IMR-90 (cell line): ENCODE measurements at regions not wholly inside any gene's neighbourhood (a gene's known extent, or its start where the extent isn't known, plus 50 kb on each side); places are given as distances from the start of the nearest gene placed in this dataset.

ENCODE experiments used
- ATAC-seq: fragments of 200-7000 bp; cut with Tn5 transposase; 2 replicates; pipeline ENCODE4 v1.9.1; 2020; ENCODE audit warnings: low read depth, mild to moderate bottlenecking, moderate library complexity
- BruUV-seq: library from RNA; stranded (reverse); fragments of 400-500 nt; replicated peaks from 2 replicates; lab custom pipeline; 2021; lab: Mats Ljungman, UMichigan
- CTCF ChIA-PET: fragments of 300-600 bp; formaldehyde crosslinking; extraction: SDS; loops from one replicate; lab custom pipeline; 2021; ENCODE audit warnings: antibody characterized with exemption; lab: Yijun Ruan, JAX
- POLR2A ChIA-PET: fragments of 300-600 bp; sonication (Branson Sonifier 250); formaldehyde crosslinking; loops from one replicate; lab custom pipeline; 2022; ENCODE audit warnings: antibody characterized with exemption; ENCODE audit not compliant: unreplicated experiment; lab: Charles Lee
- DNase-seq: peaks from one replicate; pipeline ENCODE4 v3.0.0; 2013
- H2AFZ ChIP-seq: replicated peaks from 2 replicates; pipeline ENCODE3; 2013; ENCODE audit warnings: low read length, mild to moderate bottlenecking; ENCODE audit not compliant: poor library complexity
- H2AK5ac ChIP-seq: 2 replicates; pipeline ENCODE4 v1.6.1; 2013; ENCODE audit warnings: low read depth, low read length, inconsistent platforms
- H2AK9ac ChIP-seq: replicated peaks from 2 replicates; pipeline ENCODE3; 2013; ENCODE audit warnings: mild to moderate bottlenecking, low read depth, low read length, moderate library complexity; ENCODE audit not compliant: poor library complexity
- H2BK120ac ChIP-seq: 2 replicates; pipeline ENCODE4 v1.6.1; 2013; ENCODE audit warnings: low read depth, low read length, inconsistent platforms
- H2BK15ac ChIP-seq: 3 replicates; pipeline ENCODE4 v1.6.1; 2013; ENCODE audit warnings: low read depth, low read length, inconsistent platforms
- H2BK20ac ChIP-seq: 2 replicates; pipeline ENCODE4 v1.6.1; 2013; ENCODE audit warnings: low read depth, mild to moderate bottlenecking, inconsistent platforms, low read length, moderate library complexity
- H2BK5ac ChIP-seq: 2 replicates; pipeline ENCODE4 v1.6.1; 2013; ENCODE audit warnings: mild to moderate bottlenecking, low read depth, low read length, inconsistent platforms; ENCODE audit not compliant: poor library complexity, severe bottlenecking
- H3K14ac ChIP-seq: replicated peaks from 2 replicates; pipeline ENCODE4 v1.6.1; 2013; ENCODE audit warnings: low read depth, low read length, inconsistent platforms
- H3K18ac ChIP-seq: 2 replicates; pipeline ENCODE4 v1.6.1; 2013; ENCODE audit warnings: low read depth, low read length, control low read depth
- H3K23ac ChIP-seq: 2 replicates; pipeline ENCODE4 v1.6.1; 2013; ENCODE audit warnings: low read depth, low read length, inconsistent platforms
- H3K27ac ChIP-seq: 2 replicates; pipeline ENCODE4 v1.5.1; 2013; ENCODE audit warnings: mild to moderate bottlenecking, control low read depth, low read length; ENCODE audit not compliant: insufficient read depth
- H3K27me3 ChIP-seq: 2 replicates; pipeline ENCODE4 v1.6.1; 2013; ENCODE audit warnings: low read length; ENCODE audit not compliant: control insufficient read depth, insufficient read depth
- H3K36me3 ChIP-seq: 2 replicates; pipeline ENCODE4 v1.6.1; 2013; ENCODE audit warnings: low read length, mixed read lengths; ENCODE audit not compliant: control insufficient read depth, insufficient read depth
- H3K4ac ChIP-seq: 2 replicates; pipeline ENCODE4 v1.6.1; 2013; ENCODE audit warnings: low read depth, low read length, inconsistent platforms
- H3K4me1 ChIP-seq: 2 replicates; pipeline ENCODE4 v1.6.1; 2013; ENCODE audit warnings: low read length, mixed read lengths; ENCODE audit not compliant: control insufficient read depth, insufficient read depth
- H3K4me2 ChIP-seq: 2 replicates; pipeline ENCODE4 v1.6.1; 2013; ENCODE audit warnings: low read depth, mild to moderate bottlenecking, control low read depth, low read length, moderate library complexity
- H3K4me3 ChIP-seq: 2 replicates; pipeline ENCODE4 v1.5.1; 2013; ENCODE audit warnings: low read depth, mild to moderate bottlenecking, control low read depth, low read length, moderate library complexity; ENCODE audit not compliant: insufficient read depth
- H3K56ac ChIP-seq: 2 replicates; pipeline ENCODE4 v1.6.1; 2013; ENCODE audit warnings: low read length, inconsistent platforms; ENCODE audit not compliant: insufficient read depth; ENCODE audit errors: extremely low read depth
- H3K79me1 ChIP-seq, 2 experiments: 2 replicates each; pipeline ENCODE4 v1.6.1; 2013; ENCODE audit warnings: low read length in 2 of 2, inconsistent platforms in 1 of 2, low read depth in 1 of 2
- H3K9ac ChIP-seq: 2 replicates; pipeline ENCODE4 v1.6.1; 2013; ENCODE audit warnings: low read depth, low read length, control low read depth
- H3K9me1 ChIP-seq: 2 replicates; pipeline ENCODE4 v1.6.1; 2013; ENCODE audit warnings: low read length, inconsistent platforms; ENCODE audit not compliant: insufficient read depth
- H3K9me3 ChIP-seq: 2 replicates; pipeline ENCODE4 v1.6.1; 2013; ENCODE audit warnings: low read length; ENCODE audit not compliant: control insufficient read depth, insufficient read depth
- H4K20me1 ChIP-seq: 2 replicates; pipeline ENCODE4 v1.6.1; 2013; ENCODE audit warnings: low read length, inconsistent platforms; ENCODE audit not compliant: insufficient read depth
- H4K5ac ChIP-seq: 2 replicates; pipeline ENCODE4 v1.6.1; 2013; ENCODE audit warnings: mild to moderate bottlenecking, low read depth, low read length, control low read depth
- H4K8ac ChIP-seq, 2 experiments: 2 replicates each; pipeline ENCODE4 v1.6.1; 2013; ENCODE audit warnings: low read depth in 2 of 2, low read length in 2 of 2, control low read depth in 1 of 2, inconsistent platforms in 1 of 2
- H4K91ac ChIP-seq: 2 replicates; pipeline ENCODE4 v1.6.1; 2013; ENCODE audit warnings: low read depth, low read length, inconsistent platforms; ENCODE audit not compliant: insufficient read depth
- BHLHE40 ChIP-seq: fragments of 150-350 bp; IDR thresholded peaks from 2 replicates; pipeline ENCODE4 v1.6.1; 2016; ENCODE audit warnings: mild to moderate bottlenecking, low read depth, low read length
- CEBPB ChIP-seq: IDR thresholded peaks from 2 replicates; pipeline ENCODE4 v1.6.1; 2012; ENCODE audit warnings: low read depth, low read length, improper control_type of control experiment
- CHD1 ChIP-seq: IDR thresholded peaks from 2 replicates; pipeline ENCODE4 v1.6.1; 2012; ENCODE audit warnings: low read depth, low read length, improper control_type of control experiment
- FOS ChIP-seq: fragments of 150-350 bp; IDR thresholded peaks from 2 replicates; pipeline ENCODE4 v1.6.1; 2016; ENCODE audit warnings: low read depth, low read length
- MAFK ChIP-seq: IDR thresholded peaks from 2 replicates; pipeline ENCODE4 v1.6.1; 2012; ENCODE audit warnings: low read depth, low read length, improper control_type of control experiment
- MAZ ChIP-seq: IDR thresholded peaks from 2 replicates; pipeline ENCODE4 v1.6.1; 2012; ENCODE audit warnings: low read depth, mild to moderate bottlenecking, low read length, improper control_type of control experiment, moderate library complexity, borderline replicate concordance
- POLR2A ChIP-seq: IDR thresholded peaks from 2 replicates; pipeline ENCODE4 v1.6.1; 2012; ENCODE audit warnings: mild to moderate bottlenecking, low read depth, low read length
- RAD21 ChIP-seq: IDR thresholded peaks from 2 replicates; pipeline ENCODE4 v1.6.1; 2012; ENCODE audit warnings: low read length, improper control_type of control experiment
- RCOR1 ChIP-seq: IDR thresholded peaks from 2 replicates; pipeline ENCODE4 v1.6.1; 2012; ENCODE audit warnings: mild to moderate bottlenecking, low read length, improper control_type of control experiment; ENCODE audit not compliant: insufficient replicate concordance
- RFX5 ChIP-seq: IDR thresholded peaks from 2 replicates; pipeline ENCODE4 v1.8.0; 2012; ENCODE audit warnings: low read depth, mild to moderate bottlenecking, low read length, moderate library complexity
- SMC3 ChIP-seq: fragments of 150-350 bp; IDR thresholded peaks from 2 replicates; pipeline ENCODE4 v1.6.1; 2016; ENCODE audit warnings: low read depth, mild to moderate bottlenecking, antibody characterized with exemption, low read length, moderate library complexity
- USF2 ChIP-seq: fragments of 150-350 bp; IDR thresholded peaks from 2 replicates; pipeline ENCODE4 v1.6.1; 2017; ENCODE audit warnings: mild to moderate bottlenecking, antibody characterized with exemption, low read length, low read depth
- WGBS, 2 experiments: methylation state at CpG; one replicate each; pipeline versions ENCODE4 v1.1.5 to v1.1.7; 2013; ENCODE audit warnings: missing lambda C conversion rate in 2 of 2; ENCODE audit not compliant: insufficient read length in 1 of 2; ENCODE audit errors: extremely low coverage in 2 of 2; 5-methylcytosine and 5-hydroxymethylcytosine counted together
- dilution Hi-C: fragments of 300-500 bp; cut with HindIII; formaldehyde crosslinking; loops from one replicate; pipeline ENCODE4 v1.14.3; 2018; ENCODE audit warnings: low sequenced_read_pairs; ENCODE audit not compliant: unreplicated experiment
- in situ Hi-C: fragments of 300-500 bp; cut with MboI; formaldehyde crosslinking; loops from 3 replicates; pipeline ENCODE4 v1.14.3; 2019; ENCODE audit warnings: low sequenced_read_pairs, inconsistent platforms, mixed read lengths
- intact Hi-C: fragments of 100-400 bp; cut with micrococcal nuclease; formaldehyde crosslinking; loops from 2 replicates; pipeline ENCODE4 v1.10.0; 2022
- TF ChIP-seq, protein P1 (sequence below): conservative IDR thresholded peaks from 2 replicates; pipeline ENCODE4 v1.5.1; 2012; ENCODE audit warnings: mild to moderate bottlenecking, low read depth, low read length, improper control_type of control experiment
- TF ChIP-seq, protein P2 (sequence below): fragments of 150-350 bp; IDR thresholded peaks from 2 replicates; pipeline ENCODE4 v1.6.1; 2016; ENCODE audit warnings: low read depth, mild to moderate bottlenecking, low read length, moderate library complexity, borderline replicate concordance

- no CpG with 5 or more reads among the region's 2 CpGs for WGBS, 2 experiments
- no TSS peak for BruUV-seq
- H4K20me1 ChIP-seq, result no peaks in the 10 kb centered on the region
- H2BK5ac ChIP-seq, result no peak overlapping the region
- H3K4me2 ChIP-seq, result no peak overlapping the region
- intact Hi-C loops (loop anchor here (10.0 kb wide), 1 partner anchor 612 kb away; no protein-coding TSS in a partner anchor), in situ Hi-C loops (loop anchor here (10.0 to 25.0 kb wide), 3 partner anchors 825 to 1262 kb away; no protein-coding TSS in a partner anchor), dilution Hi-C loops (no loop called here)
- no peak overlapping the region for H2AK9ac ChIP-seq
- no peak overlapping the region for H3K9ac ChIP-seq
- ATAC-seq, result no peak
- H3K9me3 ChIP-seq, result no peaks in the 10 kb centered on the region
- no peaks in the 10 kb centered on the region for H3K79me1 ChIP-seq
- H3K4me1 ChIP-seq, result no peaks in the 10 kb centered on the region
- no peaks in the 10 kb centered on the region for H3K36me3 ChIP-seq
- H3K27ac ChIP-seq, result no peak overlapping the region
- TF ChIP-seq, protein P1, sequence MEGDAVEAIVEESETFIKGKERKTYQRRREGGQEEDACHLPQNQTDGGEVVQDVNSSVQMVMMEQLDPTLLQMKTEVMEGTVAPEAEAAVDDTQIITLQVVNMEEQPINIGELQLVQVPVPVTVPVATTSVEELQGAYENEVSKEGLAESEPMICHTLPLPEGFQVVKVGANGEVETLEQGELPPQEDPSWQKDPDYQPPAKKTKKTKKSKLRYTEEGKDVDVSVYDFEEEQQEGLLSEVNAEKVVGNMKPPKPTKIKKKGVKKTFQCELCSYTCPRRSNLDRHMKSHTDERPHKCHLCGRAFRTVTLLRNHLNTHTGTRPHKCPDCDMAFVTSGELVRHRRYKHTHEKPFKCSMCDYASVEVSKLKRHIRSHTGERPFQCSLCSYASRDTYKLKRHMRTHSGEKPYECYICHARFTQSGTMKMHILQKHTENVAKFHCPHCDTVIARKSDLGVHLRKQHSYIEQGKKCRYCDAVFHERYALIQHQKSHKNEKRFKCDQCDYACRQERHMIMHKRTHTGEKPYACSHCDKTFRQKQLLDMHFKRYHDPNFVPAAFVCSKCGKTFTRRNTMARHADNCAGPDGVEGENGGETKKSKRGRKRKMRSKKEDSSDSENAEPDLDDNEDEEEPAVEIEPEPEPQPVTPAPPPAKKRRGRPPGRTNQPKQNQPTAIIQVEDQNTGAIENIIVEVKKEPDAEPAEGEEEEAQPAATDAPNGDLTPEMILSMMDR, result no peak
- TF ChIP-seq, protein P2, sequence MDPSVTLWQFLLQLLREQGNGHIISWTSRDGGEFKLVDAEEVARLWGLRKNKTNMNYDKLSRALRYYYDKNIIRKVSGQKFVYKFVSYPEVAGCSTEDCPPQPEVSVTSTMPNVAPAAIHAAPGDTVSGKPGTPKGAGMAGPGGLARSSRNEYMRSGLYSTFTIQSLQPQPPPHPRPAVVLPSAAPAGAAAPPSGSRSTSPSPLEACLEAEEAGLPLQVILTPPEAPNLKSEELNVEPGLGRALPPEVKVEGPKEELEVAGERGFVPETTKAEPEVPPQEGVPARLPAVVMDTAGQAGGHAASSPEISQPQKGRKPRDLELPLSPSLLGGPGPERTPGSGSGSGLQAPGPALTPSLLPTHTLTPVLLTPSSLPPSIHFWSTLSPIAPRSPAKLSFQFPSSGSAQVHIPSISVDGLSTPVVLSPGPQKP, result no peak
- TF ChIP-seq CEBPB, result no peak
- no peak for TF ChIP-seq POLR2A
- TF ChIP-seq MAFK, result no peak
- TF ChIP-seq FOS, result no peak
- no peak for TF ChIP-seq RCOR1
- no peak for TF ChIP-seq SMC3
- TF ChIP-seq RAD21, result no peak
- TF ChIP-seq CHD1, result no peak
- no peak for TF ChIP-seq USF2
- TF ChIP-seq RFX5, result no peak
- TF ChIP-seq BHLHE40, result no peak
- no peak for TF ChIP-seq MAZ
- no peak overlapping the region for H2AK5ac ChIP-seq
- H2AFZ ChIP-seq, result no peak overlapping the region
- no peak overlapping the region for H4K5ac ChIP-seq
- H2BK120ac ChIP-seq, result no peak overlapping the region
- H3K14ac ChIP-seq, result no peak overlapping the region
- H3K4ac ChIP-seq, result no peak overlapping the region
- H3K9me1 ChIP-seq, result no peaks in the 10 kb centered on the region
- no peak for DNase-seq
- H4K91ac ChIP-seq, result no peak overlapping the region
- H3K4me3 ChIP-seq, result no peak overlapping the region
- no peak overlapping the region for H3K56ac ChIP-seq
- no peak overlapping the region for H2BK15ac ChIP-seq
- no peak overlapping the region for H3K23ac ChIP-seq
- no peaks in the 10 kb centered on the region for H3K27me3 ChIP-seq
- ChIA-PET POLR2A (no interaction called here), CTCF (no interaction called here)
- H3K18ac ChIP-seq, result no peak overlapping the region
- no peak overlapping the region for H4K8ac ChIP-seq
- H2BK20ac ChIP-seq, result no peak overlapping the region
Observed at GRCh38 chr7:114862406-114862805, 59.5 kb upstream of the MDFIC start.
